ENCODE measurements at regions not wholly inside any gene's neighbourhood (a gene's known extent, or its start where the extent isn't known, plus 50 kb on each side); places are given as distances from the start of the nearest gene placed in this dataset.
"Not testable (repeated sequence)": the region's sequence is repeated elsewhere in the genome, so short reads cannot be mapped to it uniquely, and the experiment has no call there.

DNA sequence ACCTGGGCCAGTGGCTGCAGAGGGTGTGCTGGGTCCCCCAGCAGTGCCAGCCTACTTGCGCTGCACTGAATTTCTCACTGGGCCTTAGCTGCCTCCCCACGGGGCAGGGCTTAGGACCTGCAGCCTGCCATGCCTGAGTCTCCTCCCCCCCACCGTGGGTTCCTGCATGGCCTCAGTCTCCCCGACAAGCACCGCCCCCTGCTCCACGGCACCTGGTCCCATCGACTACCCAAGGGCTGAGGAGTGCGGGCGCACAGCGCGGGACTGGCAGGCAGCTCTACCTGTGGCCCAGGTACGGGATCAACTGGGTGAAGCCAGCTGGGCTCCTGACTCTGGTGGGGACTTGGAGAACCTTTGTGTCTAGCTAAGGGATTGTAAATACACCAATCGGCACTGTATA is 1143.6 kb downstream of the OTOL1 start:
- DNase-seq (ENCODE audit: low spot score) = not testable (repeated sequence)

DNA sequence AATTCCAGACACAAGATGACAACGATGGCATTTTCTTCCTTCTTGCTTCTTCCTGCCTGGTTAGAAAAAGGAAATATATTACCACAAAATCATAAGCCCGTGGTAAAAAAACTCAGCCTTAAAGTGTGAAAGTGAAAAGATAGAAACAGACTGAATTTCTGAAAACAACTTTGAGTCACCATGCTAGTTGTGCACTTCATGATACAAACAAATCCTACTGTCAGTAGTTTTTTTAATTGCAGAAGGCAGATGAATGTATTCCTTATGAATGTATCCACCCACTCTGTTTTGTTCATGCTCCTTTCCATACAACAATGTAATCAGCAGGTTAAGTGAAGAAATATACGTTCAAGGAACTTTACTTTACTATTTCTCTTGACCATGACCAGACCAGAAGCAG is 1144.7 kb downstream of the OTOL1 start:
- no peak for DNase-seq (ENCODE audit: low spot score)

DNA sequence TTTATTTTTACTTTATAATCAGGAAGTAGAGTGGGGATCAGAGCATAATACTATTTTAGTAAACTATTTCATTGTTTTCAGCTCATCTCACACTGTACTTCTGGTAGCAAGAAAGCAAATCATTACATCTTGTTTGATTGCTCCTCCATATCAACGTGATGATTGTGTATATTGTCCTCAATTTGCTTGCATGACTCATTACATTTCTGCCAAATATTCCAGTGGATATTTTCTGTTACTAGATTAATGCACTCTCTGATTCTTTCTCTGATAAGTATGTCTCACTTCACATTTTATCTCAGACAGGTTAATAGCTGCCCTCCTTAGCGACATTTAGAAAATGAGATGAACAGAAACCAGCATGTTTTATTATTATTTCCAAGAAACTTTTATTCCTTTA is 1145.3 kb downstream of the OTOL1 start:
- no peak for DNase-seq (ENCODE audit: low spot score)

DNA sequence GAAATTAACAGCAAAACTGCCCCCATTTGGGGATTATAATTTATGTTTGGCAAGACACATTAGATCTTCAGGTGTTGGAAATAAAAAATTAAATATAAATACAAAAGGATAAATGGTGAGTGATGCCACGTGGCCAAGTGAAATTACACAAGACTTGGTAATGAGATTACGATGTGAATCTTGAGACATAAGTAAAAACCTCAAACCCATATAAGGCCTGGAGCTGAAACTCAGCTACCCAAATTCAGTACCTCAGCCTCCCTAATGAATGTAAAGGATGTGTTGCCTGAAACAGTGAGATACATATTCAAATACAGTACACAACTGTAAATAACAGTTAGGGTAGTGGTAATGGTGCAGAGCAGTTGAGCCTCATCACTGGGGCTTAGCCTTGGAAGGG is 1146.6 kb downstream of the OTOL1 start:
- no peak for DNase-seq (ENCODE audit: low spot score)

DNA sequence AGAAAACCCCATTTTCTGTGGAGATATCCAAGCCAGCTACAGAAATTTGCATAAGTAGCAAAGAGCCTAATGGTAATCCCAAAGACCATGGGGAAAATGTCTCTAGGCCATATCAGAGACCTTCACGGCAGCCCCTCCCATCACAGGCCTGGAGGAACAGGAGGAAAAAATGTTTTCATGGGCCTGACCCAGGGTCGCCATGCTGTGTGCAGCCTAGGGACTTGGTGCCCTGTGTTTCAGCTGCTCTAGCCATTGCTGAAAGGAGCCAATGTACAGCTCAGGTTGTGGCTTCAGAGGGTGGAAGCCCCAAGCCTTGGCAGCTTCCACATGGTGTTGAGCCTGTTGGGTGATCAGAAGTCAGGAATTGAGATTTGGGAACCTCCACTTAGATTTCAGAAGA is 1150.7 kb downstream of the OTOL1 start:
- no peak for DNase-seq (ENCODE audit: low spot score)

DNA sequence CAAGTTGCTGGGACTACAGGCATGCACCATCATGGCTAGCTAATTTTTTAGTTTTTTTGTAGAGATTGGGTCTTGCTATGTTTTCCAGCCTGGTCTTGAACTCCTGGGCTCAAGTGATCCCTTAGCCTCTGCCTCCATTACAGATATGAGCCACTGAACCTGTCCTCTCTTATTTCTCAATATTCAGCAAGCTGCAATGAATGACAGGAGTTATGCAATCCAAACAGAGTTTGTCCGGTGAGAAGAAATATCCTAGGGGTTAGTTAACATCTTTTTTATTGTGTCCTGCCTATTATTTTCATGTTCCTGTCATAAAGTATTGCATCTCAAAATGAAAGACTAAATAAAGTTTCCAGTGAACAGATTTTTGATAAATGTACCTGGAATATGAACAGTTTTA is 1161.4 kb downstream of the OTOL1 start:
- no peak for DNase-seq (ENCODE audit: low spot score)

DNA sequence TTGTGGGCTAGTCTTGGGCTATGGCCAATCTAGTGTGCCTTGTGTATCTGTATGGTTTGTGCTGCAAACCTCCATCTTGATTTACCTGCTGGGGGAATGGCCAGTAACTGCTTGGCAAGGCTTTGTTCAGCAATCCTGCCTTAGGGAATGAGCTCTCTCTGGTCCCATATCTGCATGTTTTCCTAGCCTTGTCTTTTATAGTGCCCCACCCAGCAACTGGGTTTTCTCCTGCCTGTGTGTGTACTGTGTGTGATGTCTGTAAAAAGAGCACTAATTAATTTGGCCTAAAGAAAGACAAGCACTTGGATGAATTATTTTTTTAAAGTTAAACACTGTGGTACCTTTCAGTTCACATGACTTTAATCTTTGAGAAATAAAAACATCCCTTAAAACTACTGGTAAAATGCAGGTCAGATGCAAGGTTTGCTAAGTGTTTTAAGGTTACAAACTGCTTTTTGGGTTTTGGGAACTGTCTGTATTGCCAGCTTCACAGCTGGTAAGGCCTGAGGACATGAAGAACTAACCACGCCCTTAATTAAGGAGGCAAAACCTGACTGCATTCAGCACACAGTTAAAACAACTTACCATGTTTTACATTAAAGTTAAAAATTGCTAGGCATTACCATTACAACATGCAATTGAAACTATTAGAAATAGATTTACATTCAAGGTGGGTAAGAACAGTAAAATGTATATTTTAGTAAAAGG is 1169.2 kb downstream of the OTOL1 start:
- no peak for DNase-seq (ENCODE audit: low spot score)

DNA sequence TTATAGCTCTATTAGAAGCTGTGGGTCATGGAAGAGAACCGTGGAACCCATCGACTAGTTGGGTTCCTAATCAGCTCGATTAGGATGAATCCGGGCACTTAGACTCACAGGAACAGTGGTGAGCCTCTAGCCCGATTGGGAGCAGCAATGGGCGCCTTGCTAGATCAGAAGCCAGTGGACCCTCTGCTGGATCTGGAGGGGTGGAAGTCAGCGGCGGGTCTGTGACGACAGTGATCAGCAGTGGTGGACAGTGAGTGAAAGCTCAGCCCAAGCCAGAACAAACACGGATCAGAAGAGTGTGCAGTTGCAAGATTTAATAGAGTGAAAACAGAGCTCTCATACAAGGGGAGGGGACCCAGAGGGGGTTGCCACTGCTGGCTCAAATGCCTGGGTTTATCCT is 1170.2 kb downstream of the OTOL1 start:
- DNase-seq (ENCODE audit: low spot score) = no peak

DNA sequence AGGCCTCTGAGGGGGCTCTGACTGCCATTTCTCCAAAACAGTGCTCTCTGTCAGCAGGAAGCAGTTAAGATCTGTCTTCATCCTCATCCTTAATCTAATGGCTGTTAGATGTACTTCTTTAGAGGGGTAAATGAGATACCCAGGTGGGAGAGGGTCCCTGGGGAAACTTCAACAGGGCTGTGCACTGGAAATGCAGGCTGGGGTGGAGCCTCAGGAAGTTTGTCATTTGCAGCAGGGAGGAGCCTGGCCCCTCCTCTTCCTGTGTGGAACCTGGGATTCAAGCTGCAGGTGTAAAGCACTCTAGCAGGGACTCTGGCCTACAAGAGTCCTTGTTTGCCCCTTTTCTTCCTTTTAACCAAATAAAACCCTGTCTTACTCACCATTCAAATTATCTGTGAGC is 1173.6 kb downstream of the OTOL1 start:
- DNase-seq (ENCODE audit: low spot score) = no peak

DNA sequence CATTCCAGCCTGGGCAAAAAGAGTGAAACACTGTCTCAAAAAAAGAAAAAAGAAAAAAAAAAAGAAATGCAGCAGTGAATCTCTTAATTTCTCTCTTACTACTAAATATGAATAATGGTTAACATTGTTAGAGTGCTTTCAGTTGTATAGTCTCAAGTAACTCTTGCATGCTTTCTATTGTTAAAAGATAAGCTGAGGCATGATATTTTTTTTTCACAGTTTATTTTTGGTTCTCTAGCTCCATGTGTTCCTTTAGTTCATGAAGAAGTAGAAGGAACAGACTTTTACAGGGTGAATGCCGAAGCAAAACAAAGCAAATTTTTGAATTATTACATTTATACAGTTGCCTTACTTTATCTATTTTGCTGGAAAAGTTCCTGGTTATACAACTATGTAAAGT is 1180.9 kb downstream of the OTOL1 start:
- DNase-seq (ENCODE audit: low spot score) = no peak

DNA sequence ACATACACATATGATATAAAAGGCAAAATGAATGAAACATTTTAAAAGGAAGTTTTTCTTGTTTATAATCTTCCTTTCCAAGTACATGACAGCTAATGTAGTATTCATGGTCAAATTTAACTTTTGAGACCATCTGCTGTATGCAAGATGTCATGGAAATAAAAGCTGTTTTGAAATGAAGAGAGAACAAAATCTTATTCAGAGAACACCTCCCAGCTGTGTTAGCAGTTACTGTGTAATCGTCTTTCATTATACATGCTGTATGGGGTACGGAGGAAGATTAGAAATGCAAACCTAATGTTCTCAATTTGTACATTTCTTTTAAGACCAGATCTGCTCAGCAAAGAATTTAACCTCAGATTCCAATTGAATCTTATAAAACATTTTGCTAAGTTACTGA is 1182.3 kb downstream of the OTOL1 start:
- no peak for DNase-seq (ENCODE audit: low spot score)

DNA sequence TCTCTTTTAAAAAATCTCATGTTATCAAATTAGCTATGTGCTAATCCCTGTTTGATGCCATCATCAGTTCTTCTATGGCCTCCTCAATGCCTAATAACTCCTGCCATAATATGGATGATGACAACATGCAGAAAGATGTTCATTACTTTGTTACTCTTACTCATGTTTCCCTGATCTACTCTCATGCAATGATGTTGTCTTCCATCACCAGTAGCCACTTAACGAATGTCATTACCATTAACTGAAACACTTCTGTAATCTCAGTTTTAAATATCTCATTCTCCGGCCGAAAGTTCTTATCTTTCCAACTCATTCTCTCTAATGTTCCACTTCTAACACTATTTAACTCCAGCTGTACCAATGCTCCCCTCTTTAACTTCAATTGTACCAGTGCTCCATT is 1187.7 kb downstream of the OTOL1 start:
- no peak for DNase-seq (ENCODE audit: low spot score)

DNA sequence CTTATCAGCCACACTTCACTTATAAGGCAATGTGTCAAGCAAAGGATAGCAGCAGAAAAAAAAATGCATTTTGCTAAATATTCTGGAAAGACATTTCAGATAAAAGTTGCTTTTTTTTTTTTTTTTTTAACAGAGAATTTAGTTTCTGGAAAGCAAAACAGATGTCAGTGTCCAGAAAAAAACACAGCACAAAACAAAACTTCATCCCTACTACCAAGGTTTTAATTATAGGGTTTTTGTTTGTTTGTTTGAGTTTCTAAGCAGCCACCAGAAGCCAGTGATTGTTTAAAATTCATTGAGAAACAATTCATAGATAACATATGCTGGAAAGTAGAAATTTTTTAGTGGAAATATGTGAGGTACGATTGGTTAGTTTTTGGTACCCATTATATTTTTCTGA is 1202.7 kb downstream of the OTOL1 start:
- no peak for DNase-seq (ENCODE audit: low spot score)

DNA sequence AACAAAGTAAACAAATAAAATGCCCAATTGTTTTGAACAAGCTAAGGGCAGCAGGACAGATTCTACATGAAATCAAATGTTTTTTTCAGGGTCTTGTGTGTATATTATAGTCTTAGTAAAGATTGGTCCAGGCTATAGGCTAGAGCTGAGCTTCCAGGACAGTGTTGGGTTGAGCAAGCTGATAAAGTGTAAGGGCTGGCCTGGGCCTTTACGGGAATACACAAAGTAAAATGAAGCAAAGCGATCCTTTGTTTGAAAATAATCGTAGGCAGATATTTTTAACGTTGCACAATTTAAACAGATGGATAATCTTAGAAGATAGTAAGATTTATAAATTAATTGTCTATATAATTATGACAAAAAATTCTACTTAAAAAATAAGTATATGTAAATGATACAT is 1204.6 kb downstream of the OTOL1 start:
- DNase-seq (ENCODE audit: low spot score) = no peak

DNA sequence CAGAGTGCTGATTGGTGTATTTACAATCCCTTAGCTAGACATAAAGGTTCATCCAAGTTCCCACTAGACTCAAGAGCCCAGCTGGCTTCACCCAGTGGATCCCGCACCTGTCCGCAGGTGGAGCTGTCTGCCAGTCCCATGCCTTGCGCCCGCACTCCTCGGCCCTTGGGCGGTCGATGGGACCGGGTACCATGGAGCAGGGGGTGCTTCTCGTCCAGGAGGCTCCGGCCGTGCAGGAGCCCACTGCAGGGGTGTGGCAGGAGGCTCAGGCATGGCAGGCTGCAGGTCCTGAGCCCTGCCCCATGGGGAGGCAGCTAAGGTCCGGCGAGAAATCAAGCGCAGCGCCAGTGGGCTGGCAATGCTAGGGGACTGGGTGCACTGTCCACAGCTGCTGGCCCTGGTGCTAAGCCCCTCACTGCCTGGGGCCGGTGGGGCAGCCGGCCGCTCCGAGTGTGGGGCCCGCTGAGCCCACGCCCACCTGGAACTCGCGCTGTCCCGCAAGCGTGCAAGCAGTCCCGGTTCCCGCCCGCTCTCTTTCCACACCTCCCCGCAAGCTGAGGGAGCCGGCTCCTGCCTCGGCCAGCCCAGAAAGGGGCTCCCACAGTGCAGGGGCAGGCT is 1206.3 kb downstream of the OTOL1 start:
- no peak for DNase-seq (ENCODE audit: low spot score)

DNA sequence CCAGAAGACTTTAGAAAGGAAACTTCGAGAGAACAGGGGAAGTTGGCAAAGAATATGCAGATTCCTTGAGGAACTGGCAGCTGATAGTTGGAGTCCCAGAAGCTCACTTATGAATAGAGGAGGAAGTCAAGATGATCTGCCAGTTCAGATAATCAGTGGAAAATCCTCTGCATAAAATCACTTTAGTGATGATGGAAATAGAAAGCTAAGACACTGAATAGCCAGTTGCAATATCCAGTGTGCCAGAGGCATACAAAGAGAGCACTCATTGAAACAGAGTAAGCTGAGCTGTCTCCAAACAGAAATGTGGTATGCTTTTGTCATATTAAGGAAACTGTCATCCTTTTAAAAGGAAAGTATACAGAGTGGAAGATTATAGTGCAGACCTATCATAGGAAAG is 1207.6 kb downstream of the OTOL1 start:
- no peak for DNase-seq (ENCODE audit: low spot score)

DNA sequence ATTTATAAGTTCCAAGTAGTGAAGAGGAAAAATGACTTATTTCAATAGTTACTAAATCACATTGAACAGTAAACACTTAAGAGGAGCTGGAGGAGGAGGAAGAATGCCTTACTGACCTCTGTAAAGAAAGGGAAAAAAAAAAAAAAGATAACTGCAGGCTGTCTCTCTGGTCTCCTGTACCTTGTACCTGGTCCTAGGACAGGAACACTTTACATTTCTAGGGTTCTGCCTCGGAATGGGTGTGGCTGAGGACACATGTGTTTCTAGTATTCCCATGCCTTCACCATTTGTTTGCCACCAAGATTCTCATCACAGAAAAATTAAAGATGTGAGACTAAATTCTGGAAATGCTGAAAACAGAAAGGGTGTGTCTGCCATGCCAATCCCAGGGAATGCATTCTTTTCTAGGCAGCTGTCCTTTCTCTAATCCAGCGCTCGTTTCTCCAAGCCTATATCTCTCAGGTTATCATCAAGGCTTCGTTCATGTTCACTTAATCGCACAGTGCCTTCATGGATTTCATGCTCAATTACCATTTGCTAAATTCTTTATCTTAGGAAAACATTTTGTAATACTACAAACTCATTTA is 1208.3 kb downstream of the OTOL1 start:
- no peak for DNase-seq (ENCODE audit: low spot score)

DNA sequence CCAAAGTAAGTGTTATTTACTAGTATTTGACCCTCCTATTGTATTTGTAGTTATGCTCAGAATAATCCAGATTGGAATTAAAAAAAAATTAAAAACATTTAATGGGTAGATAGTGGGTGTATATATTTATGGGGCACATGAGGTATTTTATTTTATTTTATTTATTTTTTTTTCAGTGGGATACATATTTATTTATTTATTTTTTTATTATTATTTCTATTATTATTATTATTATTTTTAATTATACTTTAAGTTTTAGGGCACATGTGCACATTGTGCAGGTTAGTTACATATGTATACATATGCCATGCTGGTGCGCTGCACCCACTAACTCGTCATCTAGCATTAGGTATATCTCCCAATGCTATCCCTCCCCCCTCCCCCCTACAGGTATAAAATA is 1211.8 kb downstream of the OTOL1 start:
- not testable (repeated sequence) for DNase-seq (ENCODE audit: low spot score)

DNA sequence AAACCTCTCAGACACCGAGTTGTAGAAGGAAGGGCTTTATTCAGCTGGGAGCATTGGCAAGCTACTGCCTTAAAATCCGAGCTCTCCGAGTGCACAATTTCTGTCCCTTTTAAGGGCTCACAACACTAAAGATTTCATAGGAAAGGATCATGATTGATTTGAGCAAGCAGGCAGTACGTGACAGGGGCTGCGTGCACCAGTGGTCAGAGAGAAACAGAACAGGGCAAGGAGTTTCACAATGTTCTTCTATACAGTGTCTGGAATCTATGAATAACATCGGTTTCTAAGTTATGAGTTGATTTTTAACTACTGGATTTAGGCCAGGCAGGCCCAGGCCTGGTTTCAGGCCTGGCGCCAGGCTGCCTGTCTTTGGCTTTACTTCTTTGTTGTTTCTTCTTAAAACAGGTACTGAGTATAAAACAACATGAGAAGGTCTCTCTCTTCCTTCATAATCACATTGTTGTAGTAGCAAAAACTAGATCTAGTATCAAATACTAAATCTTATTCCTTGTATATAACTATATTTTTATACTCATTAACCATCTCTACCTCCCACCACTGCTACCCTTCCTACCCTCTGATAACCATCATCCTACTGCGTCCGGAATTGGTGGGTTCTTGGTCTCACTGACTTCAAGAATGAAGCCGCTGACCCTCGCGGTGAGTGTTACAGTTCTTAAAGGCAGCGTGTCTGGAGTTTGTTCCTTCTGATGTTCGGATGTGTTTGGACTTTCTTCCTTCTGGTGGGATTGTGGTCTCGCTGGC is 1212.5 kb downstream of the OTOL1 start:
- not testable (repeated sequence) for DNase-seq (ENCODE audit: low spot score)

DNA sequence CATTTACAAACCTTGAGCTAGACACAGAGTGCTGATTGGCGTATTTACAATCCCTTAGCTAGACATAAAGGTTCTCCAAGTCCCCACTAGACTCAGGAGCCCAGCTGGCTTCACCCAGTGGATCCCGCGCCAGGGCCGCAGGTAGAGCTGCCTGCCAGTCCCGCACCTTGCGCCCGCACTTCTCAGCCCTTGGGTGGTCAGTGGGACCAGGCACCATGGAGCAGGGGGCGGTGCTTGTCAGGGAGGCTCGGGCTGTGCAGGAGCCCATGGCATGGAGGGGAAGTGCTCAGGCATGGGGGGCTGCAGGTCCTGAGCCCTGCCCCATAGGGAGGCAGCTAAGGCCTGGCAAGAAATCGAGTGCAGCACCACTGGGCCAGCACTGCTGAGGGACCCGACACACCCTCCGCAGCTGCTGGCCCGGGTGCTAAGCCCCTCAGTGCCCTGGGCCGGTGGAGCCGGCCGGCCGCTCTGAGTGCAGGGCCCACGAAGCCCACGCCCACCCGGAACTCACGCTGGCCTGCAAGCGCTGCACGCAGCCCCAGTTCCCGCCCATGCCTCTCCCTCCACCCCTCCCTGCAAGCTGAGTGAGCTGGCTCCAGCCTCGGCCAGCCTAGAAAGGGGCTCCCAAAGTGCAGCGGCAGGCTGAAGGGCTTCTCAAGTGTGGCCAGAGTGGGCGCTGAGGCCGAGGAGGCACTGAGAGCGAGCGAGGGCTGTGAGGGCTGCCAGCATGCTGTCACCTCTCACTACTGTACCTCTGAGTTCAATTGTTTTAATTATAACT is 1213.9 kb downstream of the OTOL1 start:
- DNase-seq (ENCODE audit: low spot score) = no peak

DNA sequence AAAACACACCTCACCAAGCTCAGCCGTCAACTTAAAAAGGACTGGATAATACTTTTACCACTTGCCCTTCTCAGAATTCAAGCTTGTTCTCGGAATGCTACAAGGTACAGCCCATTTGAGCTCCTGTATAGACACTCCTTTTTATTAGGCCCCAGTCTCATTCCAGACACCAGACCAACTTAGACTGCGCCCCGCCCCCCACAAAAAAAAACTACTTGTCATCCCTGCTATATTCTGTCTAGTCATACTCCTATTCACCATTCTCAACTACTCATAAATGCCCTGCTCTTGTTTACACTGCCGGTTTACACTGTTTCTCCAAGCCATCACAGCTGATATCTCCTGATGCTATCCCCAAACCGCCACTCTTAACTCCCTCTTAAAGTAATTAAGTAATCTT is 1220.5 kb downstream of the OTOL1 start:
- DNase-seq (ENCODE audit: low spot score) = not testable (repeated sequence)

DNA sequence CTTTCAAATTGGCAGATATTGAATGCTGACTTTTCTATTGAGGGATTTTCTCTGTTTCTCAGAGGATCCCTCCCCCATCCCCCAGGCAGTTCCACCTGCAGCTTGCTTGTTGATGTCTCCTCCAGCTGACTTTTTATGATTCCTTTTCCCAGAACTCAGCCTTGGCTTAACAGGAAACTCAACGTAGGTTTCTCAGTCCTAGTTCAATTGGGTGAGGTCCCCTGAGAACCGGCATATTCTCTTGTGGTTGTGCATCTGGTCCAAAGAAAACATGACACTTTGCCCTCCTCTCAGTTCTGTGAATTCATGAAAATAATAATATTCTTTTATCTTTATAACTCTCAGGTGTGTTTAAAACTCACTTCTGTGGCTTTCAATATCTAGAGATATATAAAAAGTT is 1222.1 kb downstream of the OTOL1 start:
- DNase-seq (ENCODE audit: low spot score) = no peak

Measured in AG08395 (cell line).